Renal cortical epithelial cell (primary cell): ENCODE measurements at regions not wholly inside any gene's neighbourhood (a gene's known extent, or its start where the extent isn't known, plus 50 kb on each side); places are given as distances from the start of the nearest gene placed in this dataset.
"Not testable (repeated sequence)": the region's sequence is repeated elsewhere in the genome, so short reads cannot be mapped to it uniquely, and the experiment has no call there.

ENCODE experiments used
- DNase-seq: peaks from one replicate; pipeline ENCODE4 v3.0.0-alpha.2; 2011; ENCODE audit warnings: low read depth

DNA sequence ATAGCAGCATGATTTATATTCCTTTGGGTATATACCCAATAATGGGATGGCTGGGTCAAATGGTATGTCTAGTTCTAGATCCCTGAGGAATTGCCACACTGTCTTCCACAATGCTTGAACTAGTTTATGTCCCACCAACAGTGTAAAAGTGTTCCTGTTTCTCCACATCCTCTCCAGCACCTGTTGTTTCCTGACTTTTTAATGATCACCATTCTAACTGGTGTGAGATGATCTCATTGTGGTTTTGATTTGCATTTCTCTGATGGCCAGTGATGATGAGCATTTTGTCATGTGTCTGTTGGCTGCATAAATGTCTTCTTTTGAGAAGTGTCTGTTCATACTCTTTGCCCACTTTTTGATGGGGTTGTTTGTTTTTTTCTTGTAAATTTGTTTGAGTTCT, 54.0 kb upstream of the GPR89A start:
- not testable (repeated sequence) for DNase-seq

DNA sequence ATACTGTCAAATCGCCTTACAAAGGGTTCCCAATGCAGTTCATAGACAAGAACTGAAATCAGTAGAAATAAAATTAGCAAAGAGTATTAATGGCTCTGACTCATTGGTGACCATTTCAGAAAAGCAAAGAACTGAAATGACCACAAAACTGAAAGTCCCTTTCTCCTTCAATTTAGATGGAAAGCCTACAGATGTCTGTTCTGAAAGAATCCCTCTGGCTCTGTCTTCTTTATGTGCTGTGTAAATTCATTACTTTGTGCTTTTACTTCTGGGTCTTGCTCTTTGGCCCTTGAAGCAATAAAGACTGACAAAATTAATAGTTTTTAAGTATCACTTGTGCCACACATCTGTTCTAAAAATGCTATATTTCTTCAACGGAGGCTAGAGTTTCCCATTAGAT, 62.7 kb upstream of the GPR89A start:
- DNase-seq: peak; percentile 9

DNA sequence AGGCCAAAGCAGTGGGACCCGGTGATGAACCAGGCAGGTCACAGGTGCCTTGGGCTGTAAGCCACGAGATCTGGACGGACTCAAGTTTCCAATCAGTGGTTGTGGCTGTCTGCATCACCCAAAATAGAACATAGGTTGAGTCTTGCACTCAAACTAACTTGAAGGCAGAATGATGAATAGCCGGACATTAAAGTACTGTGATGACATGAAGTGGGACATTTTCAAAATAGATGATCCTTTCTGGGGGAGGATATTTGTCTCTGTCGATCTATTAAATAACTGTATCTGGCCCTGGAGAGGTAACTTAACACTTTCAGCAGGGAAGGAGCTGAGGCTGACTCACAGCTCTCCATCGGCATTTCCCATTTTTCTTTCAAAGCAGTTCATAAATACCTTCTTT, 66.1 kb upstream of the GPR89A start:
- DNase-seq: peak; percentile 4

- DNase-seq: peak; percentile 85
These were observed 66.5 kb upstream of the GPR89A start for GRCh38 chr1:145541246-145541645.

DNA sequence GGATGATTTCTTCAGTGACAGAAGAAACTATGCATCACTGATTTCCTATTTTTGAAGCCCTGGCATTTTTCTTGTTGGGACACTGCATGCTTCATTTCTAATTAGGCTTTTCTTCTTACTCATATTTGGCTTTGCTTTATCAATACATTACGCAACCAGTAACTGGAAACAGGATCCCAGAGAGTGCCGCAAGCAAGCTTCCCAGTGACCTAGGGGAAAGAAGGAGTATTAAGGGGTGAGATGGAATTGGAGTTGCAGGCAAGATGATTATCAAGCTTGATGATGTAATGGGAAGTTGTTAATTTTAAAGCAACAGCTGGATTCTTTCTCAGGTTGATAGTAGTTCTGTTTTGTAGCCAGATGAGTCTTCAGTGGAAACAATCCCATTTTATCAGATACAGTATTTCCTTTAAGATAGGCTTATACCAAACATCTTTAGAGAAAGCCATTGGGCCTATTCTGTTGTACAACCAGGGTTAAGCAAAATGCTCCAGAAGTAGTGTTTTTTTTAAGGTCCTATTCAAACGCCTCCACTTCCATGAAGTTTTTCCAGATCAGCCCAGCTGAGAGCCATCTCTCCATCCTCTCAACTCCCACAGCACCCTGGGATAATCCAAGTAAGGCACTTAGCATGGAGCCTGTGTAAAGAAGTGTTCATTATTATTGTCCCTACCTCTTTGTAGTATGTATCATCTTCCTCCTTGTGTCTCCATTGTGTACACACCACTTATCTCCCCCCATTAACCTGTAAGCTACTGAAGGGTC, 69.5 kb upstream of the GPR89A start:
- peak; percentile 4 for DNase-seq

DNA sequence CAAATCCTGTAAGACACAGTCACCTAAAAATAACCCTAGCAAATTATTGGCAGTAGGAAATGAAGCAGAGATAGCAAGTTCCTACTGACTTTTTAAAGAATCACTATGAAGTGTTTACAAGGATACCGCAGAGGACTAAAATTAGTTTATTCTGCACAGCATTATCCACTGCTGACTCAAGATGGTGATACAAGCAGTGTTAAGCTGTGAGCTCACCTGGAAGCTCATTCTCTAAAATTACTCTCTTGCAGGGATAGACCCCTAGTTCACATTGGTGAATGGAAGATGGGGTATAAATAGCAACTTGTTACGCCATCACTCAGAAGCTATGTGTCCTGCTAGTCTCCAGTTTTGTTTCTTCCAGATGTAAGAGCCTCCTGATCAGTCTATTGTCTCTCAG, 70.8 kb upstream of the GPR89A start:
- DNase-seq: peak; percentile 11

DNA sequence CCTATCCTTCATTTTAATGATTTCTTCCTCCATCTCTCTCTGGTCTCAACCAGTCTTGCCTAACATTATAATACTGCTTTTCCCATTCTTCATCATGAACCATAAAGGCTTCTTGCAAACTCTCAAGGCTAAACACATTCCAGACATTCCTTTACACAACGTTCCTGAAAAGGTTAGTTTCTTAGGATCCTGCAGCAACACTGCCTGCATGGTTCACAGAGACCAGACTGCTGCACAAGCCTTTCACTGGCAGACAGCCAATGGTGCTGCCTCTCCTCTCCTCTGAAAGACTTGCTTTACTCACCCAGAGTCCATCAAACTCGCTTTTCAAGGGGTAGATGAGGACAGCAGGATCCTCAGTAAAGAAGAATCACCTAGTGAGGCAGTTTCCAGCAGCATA, 72.3 kb upstream of the GPR89A start:
- peak; percentile 91 for DNase-seq

DNA sequence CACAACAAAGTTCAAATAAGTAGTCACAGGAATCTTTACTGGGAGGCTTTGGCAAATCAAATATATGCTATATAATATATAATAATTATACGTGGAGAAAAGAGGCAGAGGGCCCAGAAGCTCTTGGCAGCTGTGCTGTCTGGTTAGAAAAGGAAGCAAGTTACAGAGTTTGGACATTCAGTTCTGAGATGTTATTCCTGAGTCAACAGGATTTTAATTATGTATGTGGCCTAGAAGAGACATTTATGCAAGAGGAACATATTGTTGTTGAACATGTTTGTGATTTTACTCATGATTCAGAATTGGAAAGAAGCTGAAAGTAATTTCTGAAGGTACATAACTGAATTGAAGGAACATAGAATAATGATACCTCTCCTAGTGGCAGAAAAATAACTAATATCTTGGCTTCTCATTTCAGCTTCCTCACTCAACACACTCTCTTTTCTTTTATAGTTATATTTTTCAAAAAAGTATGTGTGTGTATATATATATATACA, 79.7 kb upstream of the GPR89A start:
- not testable (repeated sequence) for DNase-seq

DNA sequence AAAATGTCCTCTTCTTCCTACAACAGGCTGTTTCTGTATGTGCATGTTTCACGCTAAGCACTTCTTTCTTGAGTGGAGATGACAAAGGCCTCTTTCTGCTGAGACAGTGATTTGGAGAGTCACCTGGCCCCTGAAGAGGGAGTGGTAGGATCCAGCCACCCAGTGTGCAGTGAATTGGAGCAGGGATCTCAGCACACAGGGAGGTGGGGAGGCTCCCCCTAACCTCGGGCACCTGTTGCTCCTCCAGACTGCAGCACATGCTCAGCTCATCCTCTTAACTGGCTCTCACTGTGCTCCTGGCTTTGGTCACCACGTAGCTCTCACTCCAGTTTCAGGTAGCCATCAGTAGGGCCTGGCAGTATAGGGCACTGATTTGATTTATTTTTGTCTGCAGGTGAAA, 87.6 kb upstream of the GPR89A start:
- DNase-seq: not testable (repeated sequence)

GRCh38 chr1:145519302-145519701, 88.5 kb upstream of the GPR89A start:
- DNase-seq: peak; percentile 4

DNA sequence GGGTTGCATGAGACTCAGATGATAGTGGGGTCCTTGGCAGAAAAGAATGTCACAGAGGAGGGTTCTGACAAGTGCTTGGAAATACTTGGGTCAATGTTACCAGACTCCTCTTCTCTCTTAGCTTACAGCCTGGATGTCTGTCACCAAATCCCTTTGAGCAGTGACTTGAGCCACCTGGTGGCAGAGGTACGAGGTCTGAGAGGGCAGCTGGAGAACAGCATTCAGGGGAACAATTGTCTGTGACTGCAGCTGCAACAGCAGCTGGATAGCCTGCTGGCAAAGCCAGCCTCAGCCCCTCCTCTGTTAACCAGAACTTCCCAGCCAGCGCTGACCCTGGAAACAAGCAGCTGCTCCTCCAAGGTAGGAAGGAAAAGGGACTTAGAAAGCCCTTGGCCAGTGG, 87.6 kb upstream of the NBPF20 start:
- not testable (repeated sequence) for DNase-seq

GRCh38 chr1:145508053-145508452, 82.7 kb upstream of the NBPF20 start:
- not testable (repeated sequence) for DNase-seq

DNA sequence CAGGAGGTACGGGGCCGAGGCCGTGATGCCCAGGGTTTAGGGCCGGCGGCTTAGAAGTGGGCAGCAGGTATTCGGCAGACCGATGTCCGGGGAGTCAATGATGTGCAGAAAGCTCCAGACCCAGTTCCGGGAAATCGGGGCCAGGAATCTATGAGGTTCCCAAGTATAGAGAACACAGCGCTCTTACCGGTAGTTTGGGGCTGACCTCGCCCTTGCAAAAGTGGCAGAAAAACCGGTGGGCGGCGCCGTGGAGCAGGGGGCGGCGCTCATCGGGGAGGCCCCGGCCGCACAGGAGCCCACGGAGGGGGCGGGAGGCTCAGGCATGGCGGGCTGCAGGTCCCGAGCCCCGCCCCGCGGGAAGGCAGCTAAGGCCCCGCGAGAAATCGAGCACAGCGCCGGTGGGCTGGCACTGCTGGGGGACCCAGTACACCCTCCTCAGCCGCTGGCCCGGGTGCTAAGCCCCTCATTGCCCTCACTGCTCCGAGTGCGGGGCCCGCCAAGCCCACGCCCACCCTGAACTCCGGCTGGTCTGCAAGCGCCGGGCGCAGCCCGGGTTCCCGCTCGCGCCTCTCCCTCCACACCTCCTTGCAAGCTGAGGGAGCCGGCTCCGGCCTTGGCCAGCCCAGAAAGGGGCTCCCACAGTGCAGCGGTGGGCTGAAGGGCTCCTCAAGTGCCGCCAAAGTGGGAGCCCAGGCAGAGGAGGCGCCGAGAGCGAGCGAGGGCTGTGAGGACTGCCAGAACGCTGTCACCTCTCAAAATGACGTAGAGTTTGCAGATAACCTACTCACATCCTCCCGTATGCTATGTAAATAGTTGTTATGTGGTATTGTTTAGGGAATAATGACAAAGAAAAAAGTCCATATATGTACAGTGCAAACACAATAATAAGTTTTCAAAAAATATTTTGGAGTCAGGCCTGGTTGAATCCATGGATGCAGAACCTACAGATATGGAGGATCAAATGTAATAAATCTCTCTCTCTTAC, 80.6 kb upstream of the NBPF20 start:
- DNase-seq: not testable (repeated sequence)

- not testable (repeated sequence) for DNase-seq
These were observed 79.5 kb upstream of the NBPF20 start for GRCh38 chr1:145504834-145505413.

GRCh38 chr1:145504310-145504709, 78.9 kb upstream of the NBPF20 start:
- not testable (repeated sequence) for DNase-seq

- DNase-seq: not testable (repeated sequence)
These were observed 74.8 kb upstream of the NBPF20 start for GRCh38 chr1:145500251-145500650.

DNA sequence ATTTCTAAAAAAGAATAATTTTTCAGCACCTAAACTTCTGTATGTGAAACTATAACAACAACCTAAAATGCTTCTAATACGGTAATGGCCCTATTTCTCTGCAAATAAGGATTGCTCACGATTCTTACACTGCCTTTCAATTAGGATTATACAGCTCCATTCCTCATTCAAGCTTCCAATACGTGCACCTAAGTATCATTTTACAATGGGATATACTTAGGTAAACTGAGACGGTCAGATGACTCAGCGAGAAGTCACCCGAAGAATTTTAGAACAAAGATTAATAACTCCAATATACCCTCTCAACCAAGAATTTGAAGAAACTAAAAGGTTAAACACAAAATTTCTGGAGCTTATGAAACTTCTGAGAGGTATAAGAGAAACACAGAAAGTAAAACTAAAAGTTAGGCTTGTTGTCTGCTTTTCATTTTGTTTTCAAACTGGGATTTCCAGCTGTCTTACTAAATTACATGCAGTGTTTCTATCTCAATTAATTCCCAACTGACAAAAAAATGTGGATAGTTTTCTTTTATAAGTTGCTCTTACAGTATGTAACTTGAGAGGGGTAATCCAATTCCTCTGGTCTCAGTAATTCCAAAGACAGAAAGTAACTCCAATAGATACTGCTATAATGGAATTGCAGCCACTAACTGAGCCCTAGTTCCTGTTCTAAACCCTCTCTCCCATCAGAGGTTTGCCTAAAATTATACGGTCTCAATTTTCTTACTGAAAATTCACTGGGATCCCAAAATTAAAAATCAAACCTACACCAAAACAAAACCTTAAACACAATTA, 69.9 kb upstream of the NBPF20 start:
- DNase-seq: not testable (repeated sequence)

DNA sequence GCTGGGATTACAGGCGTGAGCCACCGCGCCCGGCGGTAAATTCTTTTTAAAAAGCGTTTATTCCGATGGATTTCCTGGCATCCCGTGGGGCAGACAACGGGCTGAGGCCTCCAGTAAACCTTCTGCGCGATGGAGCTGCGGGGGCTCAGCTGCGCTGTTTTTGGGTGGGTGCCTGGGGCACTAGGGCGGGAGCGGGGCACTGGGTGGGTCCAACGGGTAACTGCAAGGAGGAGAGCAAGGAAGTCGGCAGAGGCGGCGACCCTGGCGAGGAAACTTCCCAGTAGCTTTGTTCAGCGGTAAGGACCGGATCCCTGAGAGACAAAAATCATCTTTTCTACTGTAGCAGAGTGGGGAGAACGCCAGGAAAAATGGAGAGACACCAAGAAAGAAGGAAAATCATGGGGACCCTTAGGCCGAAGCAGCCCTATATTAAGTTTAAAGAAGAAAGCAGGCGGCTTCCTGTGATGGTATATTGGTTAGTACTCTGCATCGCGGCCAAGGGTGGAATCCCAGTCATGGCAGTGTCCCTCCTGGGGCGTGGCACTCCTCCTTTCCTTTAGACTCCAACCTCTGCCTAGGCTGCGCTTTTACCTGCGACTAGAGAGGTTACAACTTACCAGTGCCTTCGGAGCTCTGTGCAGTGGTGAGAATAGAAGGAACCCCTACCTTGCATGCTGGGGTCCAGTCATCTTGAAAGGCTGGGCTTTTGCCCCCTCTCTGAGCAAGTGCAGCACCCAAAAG, 63.0 kb upstream of the NBPF20 start:
- DNase-seq: not testable (repeated sequence)

DNA sequence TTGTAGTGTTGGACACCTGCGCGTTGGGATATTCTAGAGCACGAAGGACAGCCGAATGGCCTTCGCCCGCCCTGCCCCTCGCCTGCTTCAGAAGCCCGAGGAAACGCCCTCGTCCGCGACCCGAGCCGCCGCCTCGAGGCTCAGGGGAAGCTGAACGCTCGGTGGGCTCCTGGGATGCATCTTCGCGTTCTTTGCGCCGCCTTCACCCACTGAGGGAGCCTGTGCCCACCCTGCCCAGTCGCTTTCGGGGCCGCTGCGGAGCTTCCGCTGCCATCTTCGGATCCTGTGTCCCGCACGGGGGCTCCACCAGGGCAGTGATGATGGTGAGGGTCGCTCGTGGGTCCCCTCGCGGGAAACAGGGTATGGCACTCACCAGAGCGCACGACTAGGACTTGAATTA, 61.8 kb upstream of the NBPF20 start:
- not testable (repeated sequence) for DNase-seq

- DNase-seq: not testable (repeated sequence)
These were observed 58.9 kb upstream of the NBPF20 start for GRCh38 chr1:145484257-145484656.
